Spleen (tissue), 11 donors: ENCODE measurements at regions not wholly inside any gene's neighbourhood (a gene's known extent, or its start where the extent isn't known, plus 50 kb on each side); places are given as distances from the start of the nearest gene placed in this dataset.

ENCODE experiments used
- DNase-seq: peaks from one replicate; pipeline ENCODE4 v3.0.0-alpha.2; 2020
- H3K27ac ChIP-seq, 8 donors: fragments of 200-600 bp; sonication (generic) in 7 of 8; 1 replicate in 4 of 8; 2 replicates in 4 of 8; pipeline versions ENCODE4 v1.5.0 to v1.8.0; 2016 to 2021; ENCODE audit warnings: inconsistent platforms in 4 of 8, mild to moderate bottlenecking in 4 of 8, moderate library complexity in 1 of 8
- H3K27me3 ChIP-seq, 7 donors: fragments of 200-600 bp; sonication (generic) in 6 of 7; replicated peaks in 1 of 7; 1 replicate in 4 of 7; 2 replicates in 3 of 7; pipeline versions ENCODE4 v1.5.0 to v1.8.0; 2016 to 2021; ENCODE audit warnings: inconsistent platforms in 3 of 7, mild to moderate bottlenecking in 1 of 7
- H3K36me3 ChIP-seq, 6 donors: fragments of 200-600 bp; sonication (generic) in 5 of 6; 1 replicate in 4 of 6; 2 replicates in 2 of 6; pipeline versions ENCODE4 v1.5.0 to v1.8.0; 2016 to 2021; ENCODE audit warnings: inconsistent platforms in 2 of 6
- H3K4me1 ChIP-seq, 6 donors: fragments of 200-600 bp; sonication (generic) in 5 of 6; 1 replicate in 3 of 6; 2 replicates in 3 of 6; pipeline versions ENCODE4 v1.5.0 to v1.8.0; 2016 to 2021; ENCODE audit warnings: inconsistent platforms in 3 of 6
- H3K4me3 ChIP-seq, 8 donors: fragments of 200-600 bp; sonication (generic) in 7 of 8; 1 replicate in 4 of 8; 2 replicates in 4 of 8; pipeline versions ENCODE4 v1.5.0 to v1.8.0; 2016 to 2021; ENCODE audit warnings: inconsistent platforms in 4 of 8, mild to moderate bottlenecking in 4 of 8, moderate library complexity in 2 of 8
- H3K9me3 ChIP-seq, 8 donors: fragments of 200-600 bp; sonication (generic) in 7 of 8; 1 replicate in 4 of 8; 2 replicates in 4 of 8; pipeline versions ENCODE4 v1.5.0 to v1.8.0; 2016 to 2021; ENCODE audit warnings: inconsistent platforms in 4 of 8
- POLR2A ChIP-seq, 3 donors: fragments of 450-650 bp; IDR thresholded peaks; one replicate each; pipeline ENCODE4 v1.5.1; 2017; ENCODE audit warnings: antibody characterized with exemption in 3 of 3, mild to moderate bottlenecking in 1 of 3
- POLR2AphosphoS5 ChIP-seq, 3 donors: sonication (generic); formaldehyde crosslinking; IDR thresholded peaks; one replicate each; pipeline ENCODE4 v1.5.1; 2017; ENCODE audit warnings: antibody characterized with exemption in 3 of 3
- WGBS, 5 donors: extraction: QIAGEN DNeasy Blood & Tissue Kit in 3 of 5; methylation state at CpG; one replicate each; pipeline versions ENCODE4 v1.1.5 to v1.1.7; 2013 to 2018; 5-methylcytosine and 5-hydroxymethylcytosine counted together
- intact Hi-C: fragments of 100-400 bp; cut with DNase I; formaldehyde crosslinking; loops from one replicate; pipeline ENCODE4 v1.15.0; 2023; ENCODE audit warnings: low total_unique reads
- TF ChIP-seq, protein P1 (sequence below), 11 experiments: fragments of 200-600 bp in 7 of 11; fragments of 450-650 bp in 4 of 11; sonication (generic) in 4 of 11; IDR thresholded peaks in 8 of 11; conservative IDR thresholded peaks in 3 of 11; 1 replicate in 7 of 11; 2 replicates in 4 of 11; pipeline versions ENCODE4 v1.4.0 to v1.8.0; 2016 to 2021; ENCODE audit warnings: antibody characterized with exemption in 11 of 11, inconsistent platforms in 4 of 11, mild to moderate bottlenecking in 1 of 11
- donor health status: healthy with polysubstance abuse.
- donor health status: DM: no; HTN: no; CAD: no; lungs with moderate emphysema.
- donor health status: DM: no; HTN: no; CAD: no.
- donor health status: Bipolar disorder and iron deficiency.
- donor health status: healthy.
- donor health status: DM: no; HTN: no; CAD: no.
- donor health status: DM: yes; HTN: yes; CAD: no.

DNA sequence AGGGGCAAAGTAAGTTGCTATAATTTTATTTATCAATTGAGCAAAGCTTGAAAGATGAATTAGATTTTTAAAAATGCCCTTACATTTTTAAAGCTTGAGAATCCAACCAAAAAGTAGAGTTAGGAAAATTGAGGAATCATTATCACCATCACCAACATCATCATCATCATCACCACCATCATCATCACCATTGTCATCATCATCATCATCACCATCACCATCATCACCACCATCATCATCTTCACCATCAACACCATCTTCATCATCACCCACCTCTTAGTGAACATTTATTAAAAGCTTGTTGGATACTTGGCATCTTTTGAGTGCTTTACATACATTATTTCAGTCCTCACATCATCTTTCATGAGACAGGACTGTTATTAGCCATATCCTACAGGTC is 504.4 kb upstream of the TNP1 start:
- Histone ChIP-seq H3K9me3 (no peaks in the 10 kb centered on the region), H3K4me1 (peaks cover 0 to 44% (median 23%) of the 10 kb centered on the region in 6 donors), H3K27ac (peak overlapping the region in 1 of 8 donors; percentile 82), H3K36me3 (no peaks in the 10 kb centered on the region), H3K27me3 (no peaks in the 10 kb centered on the region), H3K4me3 (no peak overlapping the region)
- TF ChIP-seq POLR2A (IDR thresholded peaks at IDR 0.05): no peak
- TF ChIP-seq, protein P1, sequence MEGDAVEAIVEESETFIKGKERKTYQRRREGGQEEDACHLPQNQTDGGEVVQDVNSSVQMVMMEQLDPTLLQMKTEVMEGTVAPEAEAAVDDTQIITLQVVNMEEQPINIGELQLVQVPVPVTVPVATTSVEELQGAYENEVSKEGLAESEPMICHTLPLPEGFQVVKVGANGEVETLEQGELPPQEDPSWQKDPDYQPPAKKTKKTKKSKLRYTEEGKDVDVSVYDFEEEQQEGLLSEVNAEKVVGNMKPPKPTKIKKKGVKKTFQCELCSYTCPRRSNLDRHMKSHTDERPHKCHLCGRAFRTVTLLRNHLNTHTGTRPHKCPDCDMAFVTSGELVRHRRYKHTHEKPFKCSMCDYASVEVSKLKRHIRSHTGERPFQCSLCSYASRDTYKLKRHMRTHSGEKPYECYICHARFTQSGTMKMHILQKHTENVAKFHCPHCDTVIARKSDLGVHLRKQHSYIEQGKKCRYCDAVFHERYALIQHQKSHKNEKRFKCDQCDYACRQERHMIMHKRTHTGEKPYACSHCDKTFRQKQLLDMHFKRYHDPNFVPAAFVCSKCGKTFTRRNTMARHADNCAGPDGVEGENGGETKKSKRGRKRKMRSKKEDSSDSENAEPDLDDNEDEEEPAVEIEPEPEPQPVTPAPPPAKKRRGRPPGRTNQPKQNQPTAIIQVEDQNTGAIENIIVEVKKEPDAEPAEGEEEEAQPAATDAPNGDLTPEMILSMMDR (IDR thresholded peaks at IDR 0.05 in 8 of 11, conservative IDR thresholded peaks at IDR 0.05 in 3 of 11): no peak
- no peak for TF ChIP-seq POLR2AphosphoS5 (IDR thresholded peaks at IDR 0.05)
- intact Hi-C loops: no loop called here
- DNase-seq: no peak

DNA sequence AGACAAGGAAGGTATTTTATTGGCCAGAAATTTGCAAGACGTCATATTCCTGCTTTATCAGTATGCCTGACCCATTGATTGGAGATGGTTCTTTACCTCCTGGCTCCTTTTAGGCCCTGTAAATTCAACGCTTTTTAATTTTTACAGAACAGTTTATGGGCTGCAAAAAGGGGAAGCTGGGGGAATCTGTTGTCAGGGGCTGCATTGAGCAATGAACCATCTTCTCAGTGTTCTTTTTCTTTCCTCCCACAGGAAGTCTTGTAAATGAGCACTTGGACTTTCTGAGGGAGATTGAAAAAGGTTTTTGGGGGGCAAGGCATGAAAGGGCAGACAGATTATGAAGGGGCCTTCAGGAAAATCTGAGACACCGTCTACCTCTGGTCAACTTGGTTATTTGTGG is 503.6 kb upstream of the TNP1 start:
- Histone ChIP-seq H3K4me3 (no peak overlapping the region), H3K9me3 (no peaks in the 10 kb centered on the region), H3K4me1 (peaks cover 0 to 44% (median 25%) of the 10 kb centered on the region in 6 donors), H3K27me3 (no peaks in the 10 kb centered on the region), H3K36me3 (no peaks in the 10 kb centered on the region), H3K27ac (peak overlapping the region in 7 of 8 donors; percentile 9 to 82 (median 69))
- intact Hi-C loops: no loop called here
- TF ChIP-seq POLR2A (IDR thresholded peaks at IDR 0.05): no peak
- 34 to 45% (median 40%) methylated on average over 3 of the region's 3 CpGs for WGBS, 5 donors
- DNase-seq: no peak

GRCh38 chr2:217362710-217363109 is 502.8 kb upstream of the TNP1 start:
- H3K27ac ChIP-seq: peak overlapping the region; percentile 49 to 82 (median 72)
- no peaks in the 10 kb centered on the region for H3K27me3 ChIP-seq
- peaks cover 0 to 44% (median 25%) of the 10 kb centered on the region in 6 donors for H3K4me1 ChIP-seq
- DNase-seq: no peak
- WGBS, 5 donors: 77 to 90% (median 79%) methylated on average over 5 of the region's 5 CpGs
- no peaks in the 10 kb centered on the region for H3K9me3 ChIP-seq
- intact Hi-C loops: no loop called here
- TF ChIP-seq POLR2A (IDR thresholded peaks at IDR 0.05): no peak
- TF ChIP-seq, protein P1 (IDR thresholded peaks at IDR 0.05 in 8 of 11, conservative IDR thresholded peaks at IDR 0.05 in 3 of 11): no peak
- no peak for TF ChIP-seq POLR2AphosphoS5 (IDR thresholded peaks at IDR 0.05)
- no peaks in the 10 kb centered on the region for H3K36me3 ChIP-seq
- H3K4me3 ChIP-seq: no peak overlapping the region

DNA sequence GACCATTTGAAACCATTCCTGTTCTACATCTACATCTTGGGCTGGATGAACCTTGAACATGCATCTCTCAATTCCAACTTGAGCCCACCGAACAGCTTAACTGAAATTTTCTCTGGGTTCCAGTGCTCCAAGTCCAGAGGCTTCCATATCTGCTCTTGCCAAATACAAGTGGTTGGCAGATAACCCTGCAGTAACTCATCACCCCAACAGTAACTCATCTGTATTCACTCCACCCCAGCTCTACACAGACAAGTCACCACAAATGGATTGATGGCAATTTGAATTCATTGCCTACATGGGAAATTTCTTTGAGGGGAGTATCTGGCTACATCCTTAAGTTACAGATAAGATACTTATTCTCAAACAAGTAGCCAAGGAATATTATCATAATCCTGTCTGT is 502.4 kb upstream of the TNP1 start:
- Histone ChIP-seq H3K27me3 (no peaks in the 10 kb centered on the region), H3K9me3 (no peaks in the 10 kb centered on the region), H3K36me3 (no peaks in the 10 kb centered on the region), H3K4me1 (peaks cover 0 to 44% (median 25%) of the 10 kb centered on the region in 6 donors), H3K27ac (peak overlapping the region; percentile 51 to 82 (median 72)), H3K4me3 (no peak overlapping the region)
- intact Hi-C loops: no loop called here
- 79 to 100% (median 93%) methylated on average over 1 of the region's 1 CpG for WGBS, 5 donors
- TF ChIP-seq POLR2AphosphoS5 (IDR thresholded peaks at IDR 0.05) (no peak), POLR2A (IDR thresholded peaks at IDR 0.05) (no peak)
- TF ChIP-seq, protein P1 (IDR thresholded peaks at IDR 0.05 in 8 of 11, conservative IDR thresholded peaks at IDR 0.05 in 3 of 11): no peak
- no peak for DNase-seq

- DNase-seq: no peak
- Histone ChIP-seq H3K4me3 (no peak overlapping the region), H3K4me1 (peaks cover 0 to 44% (median 25%) of the 10 kb centered on the region in 6 donors), H3K27me3 (no peaks in the 10 kb centered on the region), H3K27ac (peak overlapping the region; percentile 51 to 82 (median 72)), H3K9me3 (no peaks in the 10 kb centered on the region), H3K36me3 (no peaks in the 10 kb centered on the region)
- intact Hi-C loops: no loop called here
- WGBS, 5 donors: 23 to 47% (median 38%) methylated on average over 2 of the region's 2 CpGs
- TF ChIP-seq, protein P1 (IDR thresholded peaks at IDR 0.05 in 8 of 11, conservative IDR thresholded peaks at IDR 0.05 in 3 of 11): no peak
- TF ChIP-seq POLR2AphosphoS5 (IDR thresholded peaks at IDR 0.05): no peak
These were observed 501.6 kb upstream of the TNP1 start for GRCh38 chr2:217361483-217361880.
